ENCODE measurements at regions not wholly inside any gene's neighbourhood (a gene's known extent, or its start where the extent isn't known, plus 50 kb on each side); places are given as distances from the start of the nearest gene placed in this dataset.

DNA sequence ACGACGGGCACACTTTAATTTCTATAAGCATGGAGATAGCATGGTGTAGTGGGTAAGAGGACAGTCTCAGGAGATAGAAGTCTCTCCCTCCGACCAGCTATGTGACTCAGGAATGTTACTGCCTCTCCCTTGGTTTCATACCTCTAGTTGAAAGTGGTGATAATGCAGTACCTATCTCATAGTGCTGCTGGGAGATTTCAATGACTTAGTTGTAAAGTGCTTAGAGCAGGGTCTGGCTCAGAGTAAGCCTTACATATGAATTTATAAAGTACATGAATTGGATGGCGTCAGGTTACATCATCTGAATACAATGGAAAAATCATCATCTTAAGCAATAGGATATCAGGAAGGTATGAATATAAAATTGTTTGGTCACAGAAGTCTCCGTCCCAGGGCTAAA lies 952.8 kb upstream of the EDIL3 start:
- TF ChIP-seq, protein P1, sequence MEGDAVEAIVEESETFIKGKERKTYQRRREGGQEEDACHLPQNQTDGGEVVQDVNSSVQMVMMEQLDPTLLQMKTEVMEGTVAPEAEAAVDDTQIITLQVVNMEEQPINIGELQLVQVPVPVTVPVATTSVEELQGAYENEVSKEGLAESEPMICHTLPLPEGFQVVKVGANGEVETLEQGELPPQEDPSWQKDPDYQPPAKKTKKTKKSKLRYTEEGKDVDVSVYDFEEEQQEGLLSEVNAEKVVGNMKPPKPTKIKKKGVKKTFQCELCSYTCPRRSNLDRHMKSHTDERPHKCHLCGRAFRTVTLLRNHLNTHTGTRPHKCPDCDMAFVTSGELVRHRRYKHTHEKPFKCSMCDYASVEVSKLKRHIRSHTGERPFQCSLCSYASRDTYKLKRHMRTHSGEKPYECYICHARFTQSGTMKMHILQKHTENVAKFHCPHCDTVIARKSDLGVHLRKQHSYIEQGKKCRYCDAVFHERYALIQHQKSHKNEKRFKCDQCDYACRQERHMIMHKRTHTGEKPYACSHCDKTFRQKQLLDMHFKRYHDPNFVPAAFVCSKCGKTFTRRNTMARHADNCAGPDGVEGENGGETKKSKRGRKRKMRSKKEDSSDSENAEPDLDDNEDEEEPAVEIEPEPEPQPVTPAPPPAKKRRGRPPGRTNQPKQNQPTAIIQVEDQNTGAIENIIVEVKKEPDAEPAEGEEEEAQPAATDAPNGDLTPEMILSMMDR (IDR thresholded peaks at IDR 0.05), result no peak
- no peak for TF ChIP-seq POLR2A (IDR thresholded peaks at IDR 0.05)
- TF ChIP-seq POLR2AphosphoS5 (IDR thresholded peaks at IDR 0.05), result no peak
